Cardiac fibroblast (primary cell): ENCODE measurements at regions not wholly inside any gene's neighbourhood (a gene's known extent, or its start where the extent isn't known, plus 50 kb on each side); places are given as distances from the start of the nearest gene placed in this dataset.
"Not testable (repeated sequence)": the region's sequence is repeated elsewhere in the genome, so short reads cannot be mapped to it uniquely, and the experiment has no call there.

Source experiments
- DNase-seq, 2 donors: peaks; one replicate each; pipeline versions ENCODE4 v3.0.0 to v3.0.0-alpha.2; 2010; ENCODE audit warnings: low read depth in 2 of 2
- H3K4me3 ChIP-seq, 2 donors: replicated peaks in 1 of 2; 1 replicate in 1 of 2; 2 replicates in 1 of 2; pipeline ENCODE4 v1.5.1; 2011; ENCODE audit warnings: low read depth in 2 of 2, low read length in 2 of 2, mild to moderate bottlenecking in 2 of 2, moderate library complexity in 1 of 2
- TF ChIP-seq, protein P1 (sequence below): IDR thresholded peaks from one replicate; pipeline ENCODE4 v1.5.1; 2011; ENCODE audit warnings: low read depth, mild to moderate bottlenecking, low read length, inconsistent platforms

DNA sequence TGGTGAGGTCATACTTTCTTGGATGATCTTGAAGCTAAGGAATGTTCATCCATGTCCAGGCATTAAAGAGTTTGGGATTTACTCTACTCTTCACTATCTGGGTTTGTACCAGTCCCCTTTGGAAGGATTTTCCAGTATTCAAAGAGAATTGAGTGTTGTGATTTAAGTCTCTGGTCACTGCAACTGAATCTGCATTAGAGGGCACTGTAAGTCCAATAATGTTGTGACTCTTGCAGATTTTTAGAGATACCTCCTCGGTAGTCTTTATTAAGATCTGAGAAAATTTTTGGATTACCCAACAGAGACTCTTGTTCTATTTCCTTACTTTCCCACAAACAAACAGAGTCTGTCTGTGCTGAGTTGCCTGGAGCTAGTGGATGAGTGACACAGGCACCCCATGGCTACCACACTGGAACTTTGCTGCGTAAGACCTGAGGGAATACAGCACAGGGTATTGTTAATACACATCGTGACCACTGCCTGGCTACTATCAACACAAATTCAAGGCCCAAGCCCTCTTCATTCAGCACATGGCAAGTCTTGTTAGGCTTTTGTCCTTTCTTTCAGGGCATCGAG lies 357.1 kb upstream of the KLHL4 start:
- no peak overlapping the region for H3K4me3 ChIP-seq
- DNase-seq = no peak
- TF ChIP-seq, protein P1, sequence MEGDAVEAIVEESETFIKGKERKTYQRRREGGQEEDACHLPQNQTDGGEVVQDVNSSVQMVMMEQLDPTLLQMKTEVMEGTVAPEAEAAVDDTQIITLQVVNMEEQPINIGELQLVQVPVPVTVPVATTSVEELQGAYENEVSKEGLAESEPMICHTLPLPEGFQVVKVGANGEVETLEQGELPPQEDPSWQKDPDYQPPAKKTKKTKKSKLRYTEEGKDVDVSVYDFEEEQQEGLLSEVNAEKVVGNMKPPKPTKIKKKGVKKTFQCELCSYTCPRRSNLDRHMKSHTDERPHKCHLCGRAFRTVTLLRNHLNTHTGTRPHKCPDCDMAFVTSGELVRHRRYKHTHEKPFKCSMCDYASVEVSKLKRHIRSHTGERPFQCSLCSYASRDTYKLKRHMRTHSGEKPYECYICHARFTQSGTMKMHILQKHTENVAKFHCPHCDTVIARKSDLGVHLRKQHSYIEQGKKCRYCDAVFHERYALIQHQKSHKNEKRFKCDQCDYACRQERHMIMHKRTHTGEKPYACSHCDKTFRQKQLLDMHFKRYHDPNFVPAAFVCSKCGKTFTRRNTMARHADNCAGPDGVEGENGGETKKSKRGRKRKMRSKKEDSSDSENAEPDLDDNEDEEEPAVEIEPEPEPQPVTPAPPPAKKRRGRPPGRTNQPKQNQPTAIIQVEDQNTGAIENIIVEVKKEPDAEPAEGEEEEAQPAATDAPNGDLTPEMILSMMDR = no peak

DNA sequence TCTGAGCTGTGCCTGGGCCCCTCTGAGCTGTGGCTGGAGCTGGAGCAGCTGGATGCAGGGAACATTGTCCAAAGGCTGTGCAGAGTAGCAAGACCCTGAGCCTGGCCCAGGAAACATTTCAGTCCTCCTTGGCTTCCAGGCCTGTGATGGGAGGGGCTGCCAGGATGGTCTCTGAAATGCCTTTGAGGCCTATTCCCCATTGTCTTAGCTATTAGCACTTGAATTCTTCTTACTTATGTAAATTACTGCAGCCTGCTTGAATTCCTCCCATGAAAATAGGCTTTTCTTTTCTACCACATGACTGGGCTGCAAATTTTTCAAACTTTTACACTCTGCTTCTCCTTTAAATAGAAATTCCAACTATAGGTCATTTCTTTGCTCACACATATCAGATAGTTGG lies 349.8 kb upstream of the KLHL4 start:
- H3K4me3 ChIP-seq = no peak overlapping the region
- TF ChIP-seq, protein P1 = no peak

DNA sequence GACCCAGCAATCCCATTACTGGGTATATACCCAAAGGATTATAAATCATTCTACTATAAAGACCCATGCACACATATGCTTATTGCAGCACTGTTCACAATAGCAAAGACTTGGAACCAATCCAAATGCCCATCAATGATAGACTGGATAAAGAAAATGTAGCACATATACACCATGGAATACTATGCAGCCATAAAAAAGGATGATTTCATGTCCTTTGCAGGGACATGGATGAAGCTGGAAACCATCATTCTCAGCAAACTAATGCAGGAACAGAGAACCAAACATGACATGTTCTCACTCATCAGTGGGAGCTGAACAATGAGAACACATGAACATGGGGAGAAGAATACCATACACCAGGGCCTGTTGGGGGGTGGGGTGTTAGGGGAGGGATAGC lies 339.6 kb upstream of the KLHL4 start:
- H3K4me3 ChIP-seq, DNase-seq: not testable (repeated sequence)

More for the DNA sequence above, 349.8 kb upstream of the KLHL4 start:
- no peak for DNase-seq
